Psoas muscle (tissue), 7 donors: ENCODE measurements at regions not wholly inside any gene's neighbourhood (a gene's known extent, or its start where the extent isn't known, plus 50 kb on each side); places are given as distances from the start of the nearest gene placed in this dataset.

Experiments
- ATAC-seq, 4 donors: fragments of 200-7000 bp; cut with Tn5 transposase; one replicate each; pipeline ENCODE4 v1.9.1; 2020; ENCODE audit warnings: moderate library complexity in 3 of 4, mild to moderate bottlenecking in 2 of 4
- DNase-seq, 2 donors: peaks; one replicate each; pipeline ENCODE4 v3.0.0-alpha.2; 2020
- H3K27ac ChIP-seq: fragments of 200-600 bp; one replicate; pipeline ENCODE4 v1.8.0; 2022
- H3K27me3 ChIP-seq, 3 donors: fragments of 200-600 bp in 1 of 3; one replicate each; pipeline versions ENCODE4 v1.6.1 to v1.8.0; 2013 to 2022; ENCODE audit warnings: low read length in 2 of 3, mild to moderate bottlenecking in 2 of 3, moderate library complexity in 1 of 3; ENCODE audit not compliant: insufficient read depth in 3 of 3
- H3K36me3 ChIP-seq, 2 donors: fragments of 200-600 bp in 1 of 2; one replicate each; pipeline versions ENCODE4 v1.6.1 to v1.8.0; 2013 to 2022; ENCODE audit warnings: low read depth in 1 of 2, mild to moderate bottlenecking in 1 of 2, moderate library complexity in 1 of 2; ENCODE audit not compliant: insufficient read depth in 1 of 2
- H3K4me1 ChIP-seq: fragments of 200-600 bp; one replicate; pipeline ENCODE4 v1.8.0; 2022
- H3K4me3 ChIP-seq: fragments of 200-600 bp; one replicate; pipeline ENCODE4 v1.8.0; 2022; ENCODE audit warnings: mild to moderate bottlenecking
- H3K9me3 ChIP-seq: fragments of 200-600 bp; one replicate; pipeline ENCODE4 v1.8.0; 2022
- WGBS, 3 donors: extraction: QIAGEN DNeasy Blood & Tissue Kit; methylation state at CpG; one replicate each; pipeline versions ENCODE4 v1.1.6 to v1.1.7; 2013; 5-methylcytosine and 5-hydroxymethylcytosine counted together
- intact Hi-C, 2 donors: fragments of 100-400 bp; cut with DNase I; formaldehyde crosslinking; loops; one replicate each; pipeline versions ENCODE4 v1.11.0 to v1.14.2; 2022
- TF ChIP-seq, protein P1 (sequence below): fragments of 200-600 bp; IDR thresholded peaks from one replicate; pipeline ENCODE4 v1.8.0; 2022; ENCODE audit warnings: antibody characterized with exemption
- donor health status: healthy with polysubstance abuse.
- donor health status: DM: no; HTN: no; CAD: no; lungs with moderate emphysema.
- donor health status: Bipolar disorder and iron deficiency.
- donor health status: healthy.
- donor health status: DM: yes; HTN: yes; CAD: no.
- donor health status: DM: no; HTN: no; CAD: no.
- donor health status: DM: yes; HTN: yes; CAD: no.

DNA sequence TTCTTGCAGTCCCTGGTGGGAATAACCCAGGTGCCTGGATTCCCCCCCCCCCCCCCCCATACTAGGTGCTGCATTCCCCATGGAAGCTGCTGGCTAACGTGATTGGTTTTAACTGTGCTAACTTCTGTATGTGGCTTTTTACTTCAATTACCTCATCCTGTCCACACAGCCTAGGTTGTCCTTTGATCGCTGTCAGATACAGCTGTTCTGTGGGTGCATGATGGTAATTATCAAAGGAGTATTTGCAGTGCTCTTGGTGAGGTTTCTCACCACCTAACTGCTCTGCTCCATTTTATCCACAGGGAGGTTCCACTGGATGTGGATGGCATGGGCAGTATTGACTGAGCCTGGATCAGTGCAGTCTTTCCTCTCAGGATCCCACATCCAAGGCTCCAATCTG, 93.0 kb downstream of the ZNF518B start:
- Histone ChIP-seq H3K27me3 (peaks cover 0 to 18% (median 0%) of the 10 kb centered on the region in 3 donors), H3K9me3 (no peaks in the 10 kb centered on the region), H3K4me3 (no peak overlapping the region), H3K36me3 (no peaks in the 10 kb centered on the region), H3K27ac (no peak overlapping the region), H3K4me1 (no peaks in the 10 kb centered on the region)
- no peak for DNase-seq
- ATAC-seq: no peak
- 70 to 79% (median 77%) methylated on average over 2 of the region's 2 CpGs for WGBS, 3 donors
- intact Hi-C loops: no loop called here
- TF ChIP-seq, protein P1, sequence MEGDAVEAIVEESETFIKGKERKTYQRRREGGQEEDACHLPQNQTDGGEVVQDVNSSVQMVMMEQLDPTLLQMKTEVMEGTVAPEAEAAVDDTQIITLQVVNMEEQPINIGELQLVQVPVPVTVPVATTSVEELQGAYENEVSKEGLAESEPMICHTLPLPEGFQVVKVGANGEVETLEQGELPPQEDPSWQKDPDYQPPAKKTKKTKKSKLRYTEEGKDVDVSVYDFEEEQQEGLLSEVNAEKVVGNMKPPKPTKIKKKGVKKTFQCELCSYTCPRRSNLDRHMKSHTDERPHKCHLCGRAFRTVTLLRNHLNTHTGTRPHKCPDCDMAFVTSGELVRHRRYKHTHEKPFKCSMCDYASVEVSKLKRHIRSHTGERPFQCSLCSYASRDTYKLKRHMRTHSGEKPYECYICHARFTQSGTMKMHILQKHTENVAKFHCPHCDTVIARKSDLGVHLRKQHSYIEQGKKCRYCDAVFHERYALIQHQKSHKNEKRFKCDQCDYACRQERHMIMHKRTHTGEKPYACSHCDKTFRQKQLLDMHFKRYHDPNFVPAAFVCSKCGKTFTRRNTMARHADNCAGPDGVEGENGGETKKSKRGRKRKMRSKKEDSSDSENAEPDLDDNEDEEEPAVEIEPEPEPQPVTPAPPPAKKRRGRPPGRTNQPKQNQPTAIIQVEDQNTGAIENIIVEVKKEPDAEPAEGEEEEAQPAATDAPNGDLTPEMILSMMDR: no peak

DNA sequence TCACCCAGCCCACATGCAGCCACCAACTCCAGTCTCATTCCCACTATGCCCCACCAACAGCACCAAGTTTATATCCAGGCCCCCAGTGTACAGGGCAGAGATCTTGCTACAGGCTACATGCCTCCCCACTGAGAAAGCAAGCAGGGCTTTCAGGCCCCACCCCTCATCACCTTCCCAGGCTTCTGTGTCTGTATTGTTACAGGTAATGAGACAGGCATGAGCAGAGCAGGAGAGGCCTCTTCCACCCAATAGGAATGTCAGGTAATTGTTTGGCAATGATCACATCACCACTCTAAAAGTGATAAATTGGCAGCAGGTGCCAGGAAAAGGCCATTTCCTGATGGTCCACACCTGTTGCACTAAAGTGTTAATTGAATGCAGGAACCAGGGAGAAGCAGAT, 102.5 kb downstream of the ZNF518B start:
- H3K36me3 ChIP-seq: no peaks in the 10 kb centered on the region
- intact Hi-C loops: no loop called here
- H3K27me3 ChIP-seq: peaks cover 0 to 9% (median 0%) of the 10 kb centered on the region in 3 donors
- no peak overlapping the region for H3K4me3 ChIP-seq
- DNase-seq: no peak
- no peak overlapping the region for H3K27ac ChIP-seq
- no peaks in the 10 kb centered on the region for H3K9me3 ChIP-seq
- TF ChIP-seq, protein P1: no peak
- ATAC-seq: no peak
- no peaks in the 10 kb centered on the region for H3K4me1 ChIP-seq

DNA sequence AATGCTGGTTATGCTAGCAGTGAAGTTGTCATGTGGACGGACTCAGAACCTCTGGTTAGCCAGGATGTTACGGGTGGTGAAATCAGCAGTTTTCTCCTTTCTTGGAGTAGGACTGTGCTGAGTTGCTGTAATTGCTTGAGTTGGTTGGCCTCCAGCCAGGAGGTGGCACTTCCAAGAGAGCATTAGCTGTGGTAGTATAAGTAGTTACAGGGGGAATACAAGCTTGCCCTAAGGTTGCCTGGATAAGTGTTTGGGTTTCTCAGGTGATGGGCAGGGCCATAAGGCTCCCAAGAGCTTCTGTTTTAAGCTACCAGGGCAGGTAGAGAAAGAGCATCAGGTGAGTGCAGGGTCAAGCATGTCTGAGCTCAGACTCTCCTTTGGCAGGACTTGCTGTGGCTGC, 103.0 kb downstream of the ZNF518B start:
- intact Hi-C loops: no loop called here
- H3K4me3 ChIP-seq: no peak overlapping the region
- H3K4me1 ChIP-seq: no peaks in the 10 kb centered on the region
- no peak overlapping the region for H3K27ac ChIP-seq
- WGBS, 3 donors: 82 to 84% (median 82%) methylated on average over 2 of the region's 2 CpGs
- H3K36me3 ChIP-seq: no peaks in the 10 kb centered on the region
- DNase-seq (no peak), ATAC-seq (no peak)
- peaks cover 0 to 5% (median 0%) of the 10 kb centered on the region in 3 donors for H3K27me3 ChIP-seq
- TF ChIP-seq, protein P1: no peak
- H3K9me3 ChIP-seq: no peaks in the 10 kb centered on the region

DNA sequence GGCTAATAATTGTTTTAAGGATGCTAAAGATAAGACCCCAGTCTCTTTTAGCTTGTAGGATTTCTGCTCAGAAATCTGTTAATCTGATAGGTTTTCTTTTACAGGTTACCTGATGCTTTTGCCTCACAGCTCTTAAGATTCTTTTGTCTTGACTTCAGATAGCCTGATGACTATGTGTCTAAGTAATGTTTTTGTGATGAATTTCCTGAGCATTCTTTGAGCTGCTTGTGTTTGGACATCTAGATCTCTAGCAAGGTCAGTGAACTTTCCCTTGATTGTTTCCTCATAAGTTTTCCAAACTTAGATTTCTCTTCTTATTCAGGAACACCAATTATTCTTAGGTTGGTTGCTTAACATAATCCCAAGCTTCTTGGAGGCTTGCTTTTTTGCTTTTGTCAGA, 104.1 kb downstream of the ZNF518B start:
- Histone ChIP-seq H3K9me3 (no peaks in the 10 kb centered on the region), H3K27ac (no peak overlapping the region), H3K4me3 (no peak overlapping the region), H3K4me1 (no peaks in the 10 kb centered on the region), H3K27me3 (peaks cover 0 to 5% (median 0%) of the 10 kb centered on the region in 3 donors), H3K36me3 (no peaks in the 10 kb centered on the region)
- TF ChIP-seq, protein P1: no peak
- ATAC-seq (no peak), DNase-seq (no peak)
- intact Hi-C loops: no loop called here

DNA sequence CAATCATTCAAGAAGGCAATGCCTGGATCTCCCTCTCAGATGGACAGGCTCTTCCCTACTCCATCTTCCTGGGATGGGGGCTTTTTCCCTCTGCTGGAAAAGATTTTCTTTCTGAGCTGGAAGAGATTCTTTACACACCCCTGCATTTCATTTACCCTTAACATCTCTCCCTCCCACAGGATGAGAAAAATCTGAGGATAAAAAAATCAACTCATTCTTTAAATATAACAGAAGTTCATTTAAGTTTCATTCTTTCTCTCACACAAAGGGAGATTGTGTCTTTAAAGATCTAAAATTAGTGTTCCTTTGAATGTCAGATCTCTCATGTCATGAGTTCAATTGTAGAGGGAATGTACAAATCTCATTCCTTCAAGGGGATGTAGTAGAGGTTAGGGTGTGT, 109.0 kb downstream of the ZNF518B start:
- Histone ChIP-seq H3K4me1 (no peaks in the 10 kb centered on the region), H3K9me3 (no peaks in the 10 kb centered on the region), H3K27me3 (no peaks in the 10 kb centered on the region), H3K4me3 (no peak overlapping the region), H3K27ac (no peak overlapping the region), H3K36me3 (no peaks in the 10 kb centered on the region)
- DNase-seq (no peak), ATAC-seq (no peak)
- TF ChIP-seq, protein P1: no peak
- intact Hi-C loops: no loop called here
